ENCODE measurements at regions not wholly inside any gene's neighbourhood (a gene's known extent, or its start where the extent isn't known, plus 50 kb on each side); places are given as distances from the start of the nearest gene placed in this dataset.

- Histone ChIP-seq H3K9ac (ENCODE audit: low read length) (no peak overlapping the region), H3K79me2 (ENCODE audit: low read length) (no peaks in the 10 kb centered on the region), H4K20me1 (ENCODE audit: low read length) (no peaks in the 10 kb centered on the region), H3K4me2 (ENCODE audit: low read length) (no peak overlapping the region), H3K36me3 (ENCODE audit: low read depth, low read length) (no peaks in the 10 kb centered on the region), H3K4me3 (ENCODE audit: low read length) (no peak overlapping the region), H3K27ac (ENCODE audit: low read length) (no peak overlapping the region), H2AFZ (ENCODE audit: low read length) (no peak overlapping the region), H3F3A (ENCODE audit: low read length, unreplicated experiment) (no peaks in the 10 kb centered on the region), H3K9me3 (ENCODE audit: low read length) (no peaks in the 10 kb centered on the region), H3K27me3 (ENCODE audit: low read length) (peaks cover 38% of the 10 kb centered on the region), H3K4me1 (ENCODE audit: insufficient read depth, low read length) (no peaks in the 10 kb centered on the region), H3K9me2 (replicated peaks; ENCODE audit: low read length) (no peaks in the 10 kb centered on the region)
- DNase-seq, result no peak
- ATAC-seq, result no peak
- BruUV-seq (replicated peaks), result no TSS peak
- intact Hi-C loops (cut with micrococcal nuclease), result no loop called here
- TF ChIP-seq EZH2phosphoT487 (IDR thresholded peaks at IDR 0.05; ENCODE audit: borderline replicate concordance, low read length) (no peak), EZH2 (IDR thresholded peaks at IDR 0.05; ENCODE audit: low read length, unreplicated experiment) (no peak), CTCF (conservative IDR thresholded peaks at IDR 0.05; ENCODE audit: low read depth, low read length) (no peak)
- ChIA-PET POLR2A (ENCODE audit: unreplicated experiment) (no interaction called here), CTCF (no interaction called here)
These were observed 383.0 kb downstream of the TMEM182 start for GRCh38 chr2:103144837-103145236.

DNA sequence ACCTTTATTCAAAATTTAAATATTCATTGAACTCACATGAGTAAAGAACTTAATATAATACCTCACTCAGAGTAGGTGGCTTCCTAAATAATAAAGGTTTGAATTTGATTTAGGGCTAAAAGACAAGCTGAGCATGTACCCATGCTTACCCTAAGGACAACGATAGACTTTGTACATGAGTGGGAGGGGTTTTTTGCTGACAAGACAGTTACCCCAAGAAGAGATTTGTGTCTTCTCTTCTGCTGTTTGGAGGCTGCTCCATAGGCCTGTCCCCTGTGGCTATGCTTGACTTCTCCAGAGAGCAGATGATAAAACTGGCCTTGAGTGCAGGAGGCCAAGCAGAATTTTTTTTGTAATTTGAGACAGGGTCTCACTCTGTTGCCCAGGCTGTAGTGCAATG lies 383.9 kb downstream of the TMEM182 start:
- Histone ChIP-seq H3K4me1 (ENCODE audit: insufficient read depth, low read length) (no peaks in the 10 kb centered on the region), H3K9ac (ENCODE audit: low read length) (no peak overlapping the region), H3K79me2 (ENCODE audit: low read length) (no peaks in the 10 kb centered on the region), H2AFZ (ENCODE audit: low read length) (no peak overlapping the region), H3K27ac (ENCODE audit: low read length) (no peak overlapping the region), H3K4me3 (ENCODE audit: low read length) (no peak overlapping the region), H3F3A (ENCODE audit: low read length, unreplicated experiment) (no peaks in the 10 kb centered on the region), H3K9me3 (ENCODE audit: low read length) (no peaks in the 10 kb centered on the region), H3K27me3 (ENCODE audit: low read length) (peaks cover 39% of the 10 kb centered on the region), H4K20me1 (ENCODE audit: low read length) (no peaks in the 10 kb centered on the region), H3K36me3 (ENCODE audit: low read depth, low read length) (no peaks in the 10 kb centered on the region), H3K9me2 (replicated peaks; ENCODE audit: low read length) (no peaks in the 10 kb centered on the region), H3K4me2 (ENCODE audit: low read length) (no peak overlapping the region)
- ChIA-PET POLR2A (ENCODE audit: unreplicated experiment) (no interaction called here), CTCF (no interaction called here)
- ATAC-seq (no peak), DNase-seq (no peak)
- TF ChIP-seq EZH2 (IDR thresholded peaks at IDR 0.05; ENCODE audit: low read length, unreplicated experiment), result no peak
- no peak for TF ChIP-seq CTCF (conservative IDR thresholded peaks at IDR 0.05; ENCODE audit: low read depth, low read length)
- no peak for TF ChIP-seq EZH2phosphoT487 (IDR thresholded peaks at IDR 0.05; ENCODE audit: borderline replicate concordance, low read length)
- BruUV-seq (replicated peaks), result no TSS peak
- intact Hi-C loops (cut with micrococcal nuclease), result no loop called here

DNA sequence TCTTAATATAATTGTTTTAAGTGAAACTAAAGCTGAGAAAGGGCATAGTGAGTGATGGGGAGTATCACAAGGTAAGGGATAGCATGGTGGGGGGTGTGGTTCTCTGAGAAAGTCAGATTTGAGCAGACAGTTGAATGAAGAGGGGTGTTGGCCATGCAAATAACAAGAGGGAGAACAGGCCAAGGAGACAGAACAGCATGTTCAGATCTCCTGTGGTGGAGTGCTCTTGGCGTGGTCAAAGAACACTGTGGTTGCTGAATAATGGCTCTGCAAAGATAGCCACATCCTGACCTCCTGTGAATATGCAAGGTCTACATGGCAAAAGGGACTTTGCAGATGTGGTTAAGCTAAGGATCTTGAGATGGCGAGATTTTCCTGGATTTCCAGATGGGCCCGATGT lies 389.2 kb downstream of the TMEM182 start:
- H2AFZ ChIP-seq (ENCODE audit: low read length), result no peak overlapping the region
- BruUV-seq (replicated peaks), result no TSS peak
- no peaks in the 10 kb centered on the region for H3K79me2 ChIP-seq (ENCODE audit: low read length)
- H3K4me2 ChIP-seq (ENCODE audit: low read length), result no peak overlapping the region
- H3K9me2 ChIP-seq (replicated peaks; ENCODE audit: low read length), result no peaks in the 10 kb centered on the region
- no peak overlapping the region for H3K9ac ChIP-seq (ENCODE audit: low read length)
- H3K4me1 ChIP-seq (ENCODE audit: insufficient read depth, low read length), result no peaks in the 10 kb centered on the region
- H3K9me3 ChIP-seq (ENCODE audit: low read length), result no peaks in the 10 kb centered on the region
- TF ChIP-seq CTCF (conservative IDR thresholded peaks at IDR 0.05; ENCODE audit: low read depth, low read length) (no peak), EZH2phosphoT487 (IDR thresholded peaks at IDR 0.05; ENCODE audit: borderline replicate concordance, low read length) (no peak), EZH2 (IDR thresholded peaks at IDR 0.05; ENCODE audit: low read length, unreplicated experiment) (no peak)
- POLR2A ChIA-PET (ENCODE audit: unreplicated experiment), result no interaction called here
- intact Hi-C loops (cut with micrococcal nuclease), result no loop called here
- H3K27ac ChIP-seq (ENCODE audit: low read length), result no peak overlapping the region
- peaks cover 50% of the 10 kb centered on the region for H3K27me3 ChIP-seq (ENCODE audit: low read length)
- DNase-seq (no peak), ATAC-seq (no peak)
- CTCF ChIA-PET, result no interaction called here
- no peaks in the 10 kb centered on the region for H3K36me3 ChIP-seq (ENCODE audit: low read depth, low read length)
- H3F3A ChIP-seq (ENCODE audit: low read length, unreplicated experiment), result no peaks in the 10 kb centered on the region
- H4K20me1 ChIP-seq (ENCODE audit: low read length), result no peaks in the 10 kb centered on the region
- H3K4me3 ChIP-seq (ENCODE audit: low read length), result no peak overlapping the region
